ENCODE measurements at regions not wholly inside any gene's neighbourhood (a gene's known extent, or its start where the extent isn't known, plus 50 kb on each side); places are given as distances from the start of the nearest gene placed in this dataset.

DNA sequence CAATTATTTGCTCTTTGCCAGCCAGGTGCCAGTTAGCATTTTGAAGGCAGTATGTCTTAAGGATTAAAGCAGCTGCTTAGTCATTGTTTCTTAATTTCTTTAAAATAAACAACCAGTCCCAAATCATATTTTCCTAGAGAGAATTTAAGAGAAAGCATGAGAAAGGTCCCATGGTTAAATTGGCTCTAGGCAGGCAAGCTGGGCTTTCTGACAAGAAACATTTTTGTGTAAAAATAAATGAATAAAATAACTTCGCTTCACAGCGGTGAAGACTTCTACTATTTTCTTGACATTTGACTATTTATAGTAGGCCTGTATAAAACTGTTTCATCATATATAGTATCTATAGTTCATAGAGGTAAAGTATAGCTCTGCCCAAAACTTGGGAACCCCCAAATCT, 617.7 kb upstream of the C9orf72 start:
- H3K36me3 Mint-ChIP-seq: no peaks in the 10 kb centered on the region

DNA sequence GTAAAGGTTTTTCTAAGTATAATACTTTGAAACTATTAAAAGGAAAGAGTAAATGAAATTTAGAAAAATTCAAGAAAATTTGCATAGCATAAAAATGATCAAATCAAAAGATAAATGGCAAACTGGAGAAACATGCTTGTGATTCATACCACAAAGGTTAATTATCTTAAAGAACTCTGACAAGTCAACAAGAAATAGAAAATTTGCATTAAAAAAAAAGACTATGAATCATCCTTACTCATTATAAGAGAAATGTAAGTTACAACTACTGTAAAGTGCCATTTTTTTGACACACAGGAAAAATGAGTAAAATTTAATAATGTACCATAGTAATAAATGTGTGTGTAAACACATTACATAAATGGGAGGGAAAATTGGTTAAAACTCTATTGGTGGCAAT, 624.4 kb upstream of the C9orf72 start:
- no peak overlapping the region for H3K27ac ChIP-seq
- peaks cover 8% of the 10 kb centered on the region for H3F3A ChIP-seq (ENCODE audit: low read depth)
- no peaks in the 10 kb centered on the region for H3K27me3 ChIP-seq
- DNase-seq (ENCODE audit: low spot score): no peak
- H2AFZ ChIP-seq (replicated peaks): no peak overlapping the region
- H3K4me1 ChIP-seq: peaks cover 10% of the 10 kb centered on the region
- Mint-ChIP-seq H3K4me1 (no peaks in the 10 kb centered on the region), H3K27me3 (ENCODE audit: insufficient read depth, low read depth) (peaks cover 4% of the 10 kb centered on the region), H3K36me3 (no peaks in the 10 kb centered on the region), H3K9me3 (no peaks in the 10 kb centered on the region), H3K4me3 (no peak overlapping the region), H3K27ac (no peak overlapping the region)
- no peaks in the 10 kb centered on the region for H4K20me1 ChIP-seq (ENCODE audit: low read depth)
- no peaks in the 10 kb centered on the region for H3K79me2 ChIP-seq (ENCODE audit: low read depth)
- TF ChIP-seq EZH2phosphoT487 (IDR thresholded peaks at IDR 0.05): no peak
- TF ChIP-seq, protein P1, sequence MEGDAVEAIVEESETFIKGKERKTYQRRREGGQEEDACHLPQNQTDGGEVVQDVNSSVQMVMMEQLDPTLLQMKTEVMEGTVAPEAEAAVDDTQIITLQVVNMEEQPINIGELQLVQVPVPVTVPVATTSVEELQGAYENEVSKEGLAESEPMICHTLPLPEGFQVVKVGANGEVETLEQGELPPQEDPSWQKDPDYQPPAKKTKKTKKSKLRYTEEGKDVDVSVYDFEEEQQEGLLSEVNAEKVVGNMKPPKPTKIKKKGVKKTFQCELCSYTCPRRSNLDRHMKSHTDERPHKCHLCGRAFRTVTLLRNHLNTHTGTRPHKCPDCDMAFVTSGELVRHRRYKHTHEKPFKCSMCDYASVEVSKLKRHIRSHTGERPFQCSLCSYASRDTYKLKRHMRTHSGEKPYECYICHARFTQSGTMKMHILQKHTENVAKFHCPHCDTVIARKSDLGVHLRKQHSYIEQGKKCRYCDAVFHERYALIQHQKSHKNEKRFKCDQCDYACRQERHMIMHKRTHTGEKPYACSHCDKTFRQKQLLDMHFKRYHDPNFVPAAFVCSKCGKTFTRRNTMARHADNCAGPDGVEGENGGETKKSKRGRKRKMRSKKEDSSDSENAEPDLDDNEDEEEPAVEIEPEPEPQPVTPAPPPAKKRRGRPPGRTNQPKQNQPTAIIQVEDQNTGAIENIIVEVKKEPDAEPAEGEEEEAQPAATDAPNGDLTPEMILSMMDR (IDR thresholded peaks at IDR 0.05): no peak
- TF ChIP-seq EZH2 (IDR thresholded peaks at IDR 0.05): no peak
- H3K4me3 ChIP-seq: no peak overlapping the region
- no peak overlapping the region for H3K4me2 ChIP-seq
- H3K36me3 ChIP-seq: no peaks in the 10 kb centered on the region
- H3K9me3 ChIP-seq (ENCODE audit: low read depth): no peaks in the 10 kb centered on the region
- H3K9ac ChIP-seq: no peak overlapping the region

More for the DNA sequence above, 617.7 kb upstream of the C9orf72 start:
- H3K27me3 ChIP-seq: no peaks in the 10 kb centered on the region
- Mint-ChIP-seq H3K4me1 (no peaks in the 10 kb centered on the region), H3K27ac (no peak overlapping the region), H3K9me3 (peaks cover 5% of the 10 kb centered on the region), H3K27me3 (ENCODE audit: insufficient read depth, low read depth) (peaks cover 4% of the 10 kb centered on the region), H3K4me3 (no peak overlapping the region)
- no peak for TF ChIP-seq EZH2phosphoT487 (IDR thresholded peaks at IDR 0.05)
- TF ChIP-seq EZH2 (IDR thresholded peaks at IDR 0.05): no peak
- TF ChIP-seq, protein P1 (IDR thresholded peaks at IDR 0.05): no peak
- H4K20me1 ChIP-seq (ENCODE audit: low read depth): no peaks in the 10 kb centered on the region
- H2AFZ ChIP-seq (replicated peaks): no peak overlapping the region
- DNase-seq (ENCODE audit: low spot score): no peak
- no peaks in the 10 kb centered on the region for H3K9me3 ChIP-seq (ENCODE audit: low read depth)
- H3K36me3 ChIP-seq: no peaks in the 10 kb centered on the region
- H3F3A ChIP-seq (ENCODE audit: low read depth): no peaks in the 10 kb centered on the region
- H3K27ac ChIP-seq: no peak overlapping the region
- no peaks in the 10 kb centered on the region for H3K79me2 ChIP-seq (ENCODE audit: low read depth)
- no peak overlapping the region for H3K4me3 ChIP-seq
- H3K9ac ChIP-seq: no peak overlapping the region
- no peak overlapping the region for H3K4me2 ChIP-seq
- H3K4me1 ChIP-seq: no peaks in the 10 kb centered on the region

- H3K4me1 Mint-ChIP-seq: no peaks in the 10 kb centered on the region
- no peaks in the 10 kb centered on the region for H3K9me3 Mint-ChIP-seq
- no peak for DNase-seq (ENCODE audit: low spot score)
- Histone ChIP-seq H2AFZ (replicated peaks) (no peak overlapping the region), H3K9ac (no peak overlapping the region), H3K36me3 (no peaks in the 10 kb centered on the region), H3K4me2 (no peak overlapping the region), H3F3A (ENCODE audit: low read depth) (peaks cover 8% of the 10 kb centered on the region), H4K20me1 (ENCODE audit: low read depth) (no peaks in the 10 kb centered on the region), H3K4me3 (no peak overlapping the region), H3K9me3 (ENCODE audit: low read depth) (no peaks in the 10 kb centered on the region), H3K27me3 (no peaks in the 10 kb centered on the region), H3K4me1 (peaks cover 14% of the 10 kb centered on the region), H3K79me2 (ENCODE audit: low read depth) (no peaks in the 10 kb centered on the region), H3K27ac (no peak overlapping the region)
- TF ChIP-seq EZH2 (IDR thresholded peaks at IDR 0.05) (no peak), EZH2phosphoT487 (IDR thresholded peaks at IDR 0.05) (no peak)
- TF ChIP-seq, protein P1 (IDR thresholded peaks at IDR 0.05): no peak
- no peaks in the 10 kb centered on the region for H3K36me3 Mint-ChIP-seq
- no peaks in the 10 kb centered on the region for H3K27me3 Mint-ChIP-seq (ENCODE audit: insufficient read depth, low read depth)
- H3K4me3 Mint-ChIP-seq: no peak overlapping the region
- H3K27ac Mint-ChIP-seq: no peak overlapping the region
Observed at GRCh38 chr9:28203036-28203435, 629.8 kb upstream of the C9orf72 start.

Data from neural progenitor cell (in vitro differentiated cells).